ENCODE measurements at regions not wholly inside any gene's neighbourhood (a gene's known extent, or its start where the extent isn't known, plus 50 kb on each side); places are given as distances from the start of the nearest gene placed in this dataset.

DNA sequence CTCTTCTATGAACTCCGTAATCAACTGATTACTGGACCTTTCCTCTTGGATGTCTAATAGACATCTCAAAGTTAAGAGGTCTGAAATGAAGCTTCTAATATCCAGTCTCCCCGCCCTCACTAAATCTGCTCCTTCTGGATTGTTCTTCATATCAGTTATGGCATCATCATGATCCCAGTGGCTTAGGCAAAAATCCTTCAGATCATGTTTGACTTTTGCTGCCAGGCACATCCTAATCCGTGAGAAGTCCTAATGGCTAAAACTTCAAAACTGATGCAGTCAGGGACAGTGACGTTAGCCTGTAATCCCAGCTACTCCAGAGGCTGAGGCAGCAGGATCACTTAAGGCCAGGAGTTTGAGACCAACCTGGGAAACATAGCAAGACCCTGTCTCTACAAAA, 55.1 kb upstream of the GUCY1A1 start:
- CTCF ChIA-PET (ENCODE audit: partially characterized antibody), result interaction anchor here (1.4 kb wide), 1 partner anchor 67 kb away, joined by 3 read pairs; no protein-coding TSS in a partner anchor
- Histone ChIP-seq H3K27me3 (replicated peaks in 1 of 4; ENCODE audit: control insufficient read depth in 3 of 4, extremely low read depth in 1 of 4, insufficient read depth in 3 of 4, low read length in 3 of 4) (no peaks in the 10 kb centered on the region), H2BK12ac (ENCODE audit: low read depth, low read length) (no peak overlapping the region), H3K9ac (replicated peaks in 1 of 4; ENCODE audit: extremely low read depth in 1 of 4, low read depth in 3 of 4, low read length in 3 of 4) (no peak overlapping the region), H3K79me2 (ENCODE audit: control insufficient read depth in 1 of 2, insufficient read depth in 2 of 2, low read length in 2 of 2) (no peaks in the 10 kb centered on the region), H4K91ac (replicated peaks; ENCODE audit: insufficient read length, low read length) (no peak overlapping the region), H2AK5ac (ENCODE audit: low read depth, low read length) (no peak overlapping the region), H2BK20ac (ENCODE audit: low read length) (no peak overlapping the region), H3K56ac (replicated peaks; ENCODE audit: insufficient read length, low read depth, low read length) (no peak overlapping the region), H3K27ac (ENCODE audit: low read depth, low read length) (no peak overlapping the region), H3K14ac (ENCODE audit: insufficient read length) (no peak overlapping the region), H4K5ac (ENCODE audit: insufficient read length, low read depth, low read length) (no peak overlapping the region), H3K23ac (ENCODE audit: insufficient read length) (no peak overlapping the region), H3K4me3 (ENCODE audit: extremely low read depth in 1 of 4, insufficient read depth in 2 of 4, low read depth in 3 of 4, low read length in 4 of 4) (no peak overlapping the region), H3K4me2 (ENCODE audit: insufficient read depth in 1 of 2, low read depth in 2 of 2, low read length in 2 of 2) (no peak overlapping the region), H2BK15ac (ENCODE audit: low read length) (no peak overlapping the region), H3K4me1 (replicated peaks in 1 of 4; ENCODE audit: control insufficient read depth in 3 of 4, insufficient read depth in 4 of 4, low read length in 3 of 4) (no peaks in the 10 kb centered on the region), H2AFZ (ENCODE audit: low read length) (no peak overlapping the region), H3K79me1 (ENCODE audit: low read depth, low read length) (no peaks in the 10 kb centered on the region), H4K8ac (ENCODE audit: extremely low read depth, insufficient read depth, low read length) (no peak overlapping the region), H3K23me2 (ENCODE audit: low read depth, low read length) (no peaks in the 10 kb centered on the region), H2BK120ac (replicated peaks; ENCODE audit: low read depth, low read length) (no peak overlapping the region), H2BK5ac (ENCODE audit: low read depth, low read length) (no peak overlapping the region), H4K20me1 (replicated peaks in 1 of 2; ENCODE audit: control insufficient read depth in 1 of 2, insufficient read depth in 2 of 2, low read length in 2 of 2) (no peaks in the 10 kb centered on the region), H3K36me3 (ENCODE audit: control insufficient read depth in 2 of 4, insufficient read depth in 4 of 4, low read length in 3 of 4) (no peaks in the 10 kb centered on the region), H3K4ac (replicated peaks; ENCODE audit: insufficient read length, low read depth, low read length) (no peak overlapping the region), H3K9me3 (ENCODE audit: insufficient read depth in 2 of 2, low read depth in 1 of 2, low read length in 1 of 2) (no peaks in the 10 kb centered on the region), H3K18ac (ENCODE audit: extremely low read depth, low read length) (no peak overlapping the region)
- FAIRE-seq (no peak), DNase-seq (ENCODE audit: low read depth in 1 of 2, low spot score in 2 of 2) (no peak)
- POLR2A ChIA-PET (ENCODE audit: partially characterized antibody), result no interaction called here
- WGBS, 2 experiments (ENCODE audit: extremely low coverage in 1 of 2, insufficient coverage in 1 of 2, insufficient read length in 1 of 2, insufficient replicate concordance in 2 of 2, low coverage in 1 of 2, low lambda C conversion rate in 2 of 2, missing lambda C conversion rate in 1 of 2), result 93% methylated on average over 4 of the region's 4 CpGs; no CpG with 5 or more reads in 1 of the 2 experiments
- TF ChIP-seq POLR2A (IDR thresholded peaks at IDR 0.05; ENCODE audit: control extremely low read depth in 1 of 2, low read depth in 2 of 2, low read length in 2 of 2) (no peak), TCF12 (IDR thresholded peaks at IDR 0.05; ENCODE audit: low read depth, low read length) (no peak), GTF2F1 (IDR thresholded peaks at IDR 0.05; ENCODE audit: borderline replicate concordance, low read depth, low read length) (no peak), ASH2L (IDR thresholded peaks at IDR 0.05; ENCODE audit: low read length) (no peak), FOSL1 (IDR thresholded peaks at IDR 0.05; ENCODE audit: insufficient read depth, low read depth, low read length) (no peak), JUND (IDR thresholded peaks at IDR 0.05; ENCODE audit: low read length) (no peak), NANOG (IDR thresholded peaks at IDR 0.05; ENCODE audit: insufficient read depth, low read depth, low read length, poor library complexity, severe bottlenecking) (no peak)
- TF ChIP-seq, protein P1, sequence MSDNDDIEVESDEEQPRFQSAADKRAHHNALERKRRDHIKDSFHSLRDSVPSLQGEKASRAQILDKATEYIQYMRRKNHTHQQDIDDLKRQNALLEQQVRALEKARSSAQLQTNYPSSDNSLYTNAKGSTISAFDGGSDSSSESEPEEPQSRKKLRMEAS (IDR thresholded peaks at IDR 0.05), result no peak
- TF ChIP-seq, protein P2, sequence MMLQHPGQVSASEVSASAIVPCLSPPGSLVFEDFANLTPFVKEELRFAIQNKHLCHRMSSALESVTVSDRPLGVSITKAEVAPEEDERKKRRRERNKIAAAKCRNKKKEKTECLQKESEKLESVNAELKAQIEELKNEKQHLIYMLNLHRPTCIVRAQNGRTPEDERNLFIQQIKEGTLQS (IDR thresholded peaks at IDR 0.05; ENCODE audit: insufficient read depth, low read depth, low read length), result no peak

All from H1 (cell line).